Spleen (tissue), 11 donors: ENCODE measurements at regions not wholly inside any gene's neighbourhood (a gene's known extent, or its start where the extent isn't known, plus 50 kb on each side); places are given as distances from the start of the nearest gene placed in this dataset.

Experiments used
- DNase-seq: peaks from one replicate; pipeline ENCODE4 v3.0.0-alpha.2; 2020
- H3K27ac ChIP-seq, 8 donors: fragments of 200-600 bp; sonication (generic) in 7 of 8; 1 replicate in 4 of 8; 2 replicates in 4 of 8; pipeline versions ENCODE4 v1.5.0 to v1.8.0; 2016 to 2021; ENCODE audit warnings: inconsistent platforms in 4 of 8, mild to moderate bottlenecking in 4 of 8, moderate library complexity in 1 of 8
- H3K27me3 ChIP-seq, 7 donors: fragments of 200-600 bp; sonication (generic) in 6 of 7; replicated peaks in 1 of 7; 1 replicate in 4 of 7; 2 replicates in 3 of 7; pipeline versions ENCODE4 v1.5.0 to v1.8.0; 2016 to 2021; ENCODE audit warnings: inconsistent platforms in 3 of 7, mild to moderate bottlenecking in 1 of 7
- H3K36me3 ChIP-seq, 6 donors: fragments of 200-600 bp; sonication (generic) in 5 of 6; 1 replicate in 4 of 6; 2 replicates in 2 of 6; pipeline versions ENCODE4 v1.5.0 to v1.8.0; 2016 to 2021; ENCODE audit warnings: inconsistent platforms in 2 of 6
- H3K4me1 ChIP-seq, 6 donors: fragments of 200-600 bp; sonication (generic) in 5 of 6; 1 replicate in 3 of 6; 2 replicates in 3 of 6; pipeline versions ENCODE4 v1.5.0 to v1.8.0; 2016 to 2021; ENCODE audit warnings: inconsistent platforms in 3 of 6
- H3K4me3 ChIP-seq, 8 donors: fragments of 200-600 bp; sonication (generic) in 7 of 8; 1 replicate in 4 of 8; 2 replicates in 4 of 8; pipeline versions ENCODE4 v1.5.0 to v1.8.0; 2016 to 2021; ENCODE audit warnings: inconsistent platforms in 4 of 8, mild to moderate bottlenecking in 4 of 8, moderate library complexity in 2 of 8
- H3K9me3 ChIP-seq, 8 donors: fragments of 200-600 bp; sonication (generic) in 7 of 8; 1 replicate in 4 of 8; 2 replicates in 4 of 8; pipeline versions ENCODE4 v1.5.0 to v1.8.0; 2016 to 2021; ENCODE audit warnings: inconsistent platforms in 4 of 8
- POLR2A ChIP-seq, 3 donors: fragments of 450-650 bp; IDR thresholded peaks; one replicate each; pipeline ENCODE4 v1.5.1; 2017; ENCODE audit warnings: antibody characterized with exemption in 3 of 3, mild to moderate bottlenecking in 1 of 3
- POLR2AphosphoS5 ChIP-seq, 3 donors: sonication (generic); formaldehyde crosslinking; IDR thresholded peaks; one replicate each; pipeline ENCODE4 v1.5.1; 2017; ENCODE audit warnings: antibody characterized with exemption in 3 of 3
- WGBS, 5 donors: extraction: QIAGEN DNeasy Blood & Tissue Kit in 3 of 5; methylation state at CpG; one replicate each; pipeline versions ENCODE4 v1.1.5 to v1.1.7; 2013 to 2018; 5-methylcytosine and 5-hydroxymethylcytosine counted together
- intact Hi-C: fragments of 100-400 bp; cut with DNase I; formaldehyde crosslinking; loops from one replicate; pipeline ENCODE4 v1.15.0; 2023; ENCODE audit warnings: low total_unique reads
- TF ChIP-seq, protein P1 (sequence below), 11 experiments: fragments of 200-600 bp in 7 of 11; fragments of 450-650 bp in 4 of 11; sonication (generic) in 4 of 11; IDR thresholded peaks in 8 of 11; conservative IDR thresholded peaks in 3 of 11; 1 replicate in 7 of 11; 2 replicates in 4 of 11; pipeline versions ENCODE4 v1.4.0 to v1.8.0; 2016 to 2021; ENCODE audit warnings: antibody characterized with exemption in 11 of 11, inconsistent platforms in 4 of 11, mild to moderate bottlenecking in 1 of 11
- donor health status: healthy with polysubstance abuse.
- donor health status: DM: no; HTN: no; CAD: no; lungs with moderate emphysema.
- donor health status: DM: no; HTN: no; CAD: no.
- donor health status: Bipolar disorder and iron deficiency.
- donor health status: healthy.
- donor health status: DM: no; HTN: no; CAD: no.
- donor health status: DM: yes; HTN: yes; CAD: no.

- 58 to 84% (median 74%) methylated on average over 2 of the region's 2 CpGs for WGBS, 5 donors
- intact Hi-C loops, result no loop called here
- no peak for DNase-seq
- Histone ChIP-seq H3K27ac (no peak overlapping the region), H3K27me3 (no peaks in the 10 kb centered on the region), H3K4me1 (peaks cover 0 to 16% (median 7%) of the 10 kb centered on the region in 6 donors), H3K4me3 (no peak overlapping the region), H3K9me3 (no peaks in the 10 kb centered on the region), H3K36me3 (no peaks in the 10 kb centered on the region)
- TF ChIP-seq POLR2AphosphoS5 (IDR thresholded peaks at IDR 0.05) (no peak), POLR2A (IDR thresholded peaks at IDR 0.05) (no peak)
- TF ChIP-seq, protein P1, sequence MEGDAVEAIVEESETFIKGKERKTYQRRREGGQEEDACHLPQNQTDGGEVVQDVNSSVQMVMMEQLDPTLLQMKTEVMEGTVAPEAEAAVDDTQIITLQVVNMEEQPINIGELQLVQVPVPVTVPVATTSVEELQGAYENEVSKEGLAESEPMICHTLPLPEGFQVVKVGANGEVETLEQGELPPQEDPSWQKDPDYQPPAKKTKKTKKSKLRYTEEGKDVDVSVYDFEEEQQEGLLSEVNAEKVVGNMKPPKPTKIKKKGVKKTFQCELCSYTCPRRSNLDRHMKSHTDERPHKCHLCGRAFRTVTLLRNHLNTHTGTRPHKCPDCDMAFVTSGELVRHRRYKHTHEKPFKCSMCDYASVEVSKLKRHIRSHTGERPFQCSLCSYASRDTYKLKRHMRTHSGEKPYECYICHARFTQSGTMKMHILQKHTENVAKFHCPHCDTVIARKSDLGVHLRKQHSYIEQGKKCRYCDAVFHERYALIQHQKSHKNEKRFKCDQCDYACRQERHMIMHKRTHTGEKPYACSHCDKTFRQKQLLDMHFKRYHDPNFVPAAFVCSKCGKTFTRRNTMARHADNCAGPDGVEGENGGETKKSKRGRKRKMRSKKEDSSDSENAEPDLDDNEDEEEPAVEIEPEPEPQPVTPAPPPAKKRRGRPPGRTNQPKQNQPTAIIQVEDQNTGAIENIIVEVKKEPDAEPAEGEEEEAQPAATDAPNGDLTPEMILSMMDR (IDR thresholded peaks at IDR 0.05 in 8 of 11, conservative IDR thresholded peaks at IDR 0.05 in 3 of 11), result no peak
These were observed 176.1 kb upstream of the NREP start for GRCh38 chr5:111933086-111933485.

DNA sequence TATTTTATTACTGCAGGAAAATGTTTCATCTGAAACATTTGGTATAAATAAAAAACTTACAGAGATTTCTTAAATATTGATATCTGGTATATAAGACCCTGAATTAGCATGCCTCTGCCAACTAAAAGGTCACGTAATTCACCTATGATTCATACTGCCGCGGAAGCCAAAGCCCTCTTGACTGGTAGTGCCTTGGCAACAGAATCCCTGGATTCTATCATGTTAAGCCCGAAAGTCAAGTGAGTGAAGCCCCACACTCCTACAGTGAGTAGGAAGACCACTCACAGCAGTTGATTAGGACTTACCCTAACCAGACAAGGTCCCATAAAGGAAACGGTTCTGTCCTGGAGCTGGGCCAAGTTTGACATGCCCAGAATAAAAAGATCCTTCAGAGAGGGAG lies 175.6 kb upstream of the NREP start:
- intact Hi-C loops, result no loop called here
- Histone ChIP-seq H3K27me3 (no peaks in the 10 kb centered on the region), H3K27ac (no peak overlapping the region), H3K4me3 (no peak overlapping the region), H3K4me1 (peaks cover 0 to 16% (median 7%) of the 10 kb centered on the region in 6 donors), H3K36me3 (no peaks in the 10 kb centered on the region), H3K9me3 (no peaks in the 10 kb centered on the region)
- 57 to 75% (median 69%) methylated on average over 5 of the region's 5 CpGs for WGBS, 5 donors
- DNase-seq, result no peak
- no peak for TF ChIP-seq POLR2AphosphoS5 (IDR thresholded peaks at IDR 0.05)
- TF ChIP-seq, protein P1 (IDR thresholded peaks at IDR 0.05 in 8 of 11, conservative IDR thresholded peaks at IDR 0.05 in 3 of 11), result no peak
- TF ChIP-seq POLR2A (IDR thresholded peaks at IDR 0.05), result no peak

- Histone ChIP-seq H3K4me1 (peaks cover 0 to 16% (median 7%) of the 10 kb centered on the region in 6 donors), H3K4me3 (no peak overlapping the region), H3K9me3 (no peaks in the 10 kb centered on the region), H3K36me3 (no peaks in the 10 kb centered on the region), H3K27ac (no peak overlapping the region), H3K27me3 (no peaks in the 10 kb centered on the region)
- no peak for DNase-seq
- intact Hi-C loops, result no loop called here
- no peak for TF ChIP-seq POLR2AphosphoS5 (IDR thresholded peaks at IDR 0.05)
- TF ChIP-seq, protein P1 (IDR thresholded peaks at IDR 0.05 in 8 of 11, conservative IDR thresholded peaks at IDR 0.05 in 3 of 11), result no peak
- TF ChIP-seq POLR2A (IDR thresholded peaks at IDR 0.05), result no peak
These were observed 175.2 kb upstream of the NREP start for GRCh38 chr5:111932199-111932598.

DNA sequence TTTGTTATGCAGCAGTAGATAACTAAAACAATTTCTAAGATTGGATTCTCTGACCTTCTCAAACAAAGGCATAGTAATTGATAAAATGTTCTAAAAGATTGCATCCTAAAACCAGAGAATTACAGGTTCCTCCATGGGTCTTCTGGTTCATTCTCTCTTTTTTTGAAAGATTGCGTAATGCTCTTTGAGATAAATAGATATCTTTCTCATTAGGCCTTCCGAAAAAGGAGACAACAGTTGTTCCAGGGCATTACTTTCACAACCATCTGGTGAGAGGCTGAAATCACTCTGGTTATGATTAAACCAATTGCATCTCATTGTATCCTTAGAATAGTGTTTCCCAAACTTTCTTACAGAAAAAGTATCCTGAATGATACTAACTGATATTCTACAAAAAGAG lies 174.7 kb upstream of the NREP start:
- H3K27me3 ChIP-seq, result no peaks in the 10 kb centered on the region
- H3K27ac ChIP-seq, result no peak overlapping the region
- H3K36me3 ChIP-seq, result no peaks in the 10 kb centered on the region
- WGBS, 5 donors, result 76 to 95% (median 87%) methylated on average over 2 of the region's 2 CpGs
- intact Hi-C loops, result no loop called here
- H3K9me3 ChIP-seq, result no peaks in the 10 kb centered on the region
- no peak for TF ChIP-seq POLR2A (IDR thresholded peaks at IDR 0.05)
- TF ChIP-seq, protein P1 (IDR thresholded peaks at IDR 0.05 in 8 of 11, conservative IDR thresholded peaks at IDR 0.05 in 3 of 11), result no peak
- TF ChIP-seq POLR2AphosphoS5 (IDR thresholded peaks at IDR 0.05), result no peak
- H3K4me1 ChIP-seq, result peaks cover 0 to 16% (median 7%) of the 10 kb centered on the region in 6 donors
- no peak for DNase-seq
- no peak overlapping the region for H3K4me3 ChIP-seq
